ENCODE measurements at regions not wholly inside any gene's neighbourhood (a gene's known extent, or its start where the extent isn't known, plus 50 kb on each side); places are given as distances from the start of the nearest gene placed in this dataset.

- no peak overlapping the region for H3K9ac ChIP-seq (ENCODE audit: low read length in 3 of 3)
- FAIRE-seq = no peak
- H3K9me3 ChIP-seq (ENCODE audit: control insufficient read depth in 2 of 3, insufficient read depth in 1 of 3, low read length in 3 of 3) = no peaks in the 10 kb centered on the region
- intact Hi-C loops (cut with DNase I) = no loop called here
- H3K36me3 ChIP-seq (ENCODE audit: control insufficient read depth in 2 of 3, insufficient read depth in 3 of 3, low read length in 3 of 3) = no peaks in the 10 kb centered on the region
- DNase-seq = no peak
- H3K27ac ChIP-seq (ENCODE audit: low read depth in 2 of 2, low read length in 2 of 2) = no peak overlapping the region
- TF ChIP-seq CTCF (IDR thresholded peaks at IDR 0.05; ENCODE audit: borderline replicate concordance, extremely low read depth, insufficient read depth) = no peak
- no peaks in the 10 kb centered on the region for H3K4me1 ChIP-seq (ENCODE audit: control insufficient read depth in 2 of 3, insufficient read depth in 2 of 3, low read depth in 1 of 3, low read length in 3 of 3)
- H3K27me3 ChIP-seq (ENCODE audit: control insufficient read depth, insufficient read depth, low read length) = no peaks in the 10 kb centered on the region
- no peak overlapping the region for H3K4me3 ChIP-seq (ENCODE audit: low read length in 3 of 3)
Measured at GRCh38 chr4:107253579-107254068, 217.5 kb upstream of the DKK2 start.

- no peaks in the 10 kb centered on the region for H3K9me3 ChIP-seq (ENCODE audit: control insufficient read depth in 2 of 3, insufficient read depth in 1 of 3, low read length in 3 of 3)
- no peak for TF ChIP-seq CTCF (IDR thresholded peaks at IDR 0.05; ENCODE audit: borderline replicate concordance, extremely low read depth, insufficient read depth)
- no peak for DNase-seq
- no peak overlapping the region for H3K9ac ChIP-seq (ENCODE audit: low read length in 3 of 3)
- intact Hi-C loops (cut with DNase I) = no loop called here
- H3K27me3 ChIP-seq (ENCODE audit: control insufficient read depth, insufficient read depth, low read length) = no peaks in the 10 kb centered on the region
- no peaks in the 10 kb centered on the region for H3K4me1 ChIP-seq (ENCODE audit: control insufficient read depth in 2 of 3, insufficient read depth in 2 of 3, low read depth in 1 of 3, low read length in 3 of 3)
- no peak for FAIRE-seq
- no peaks in the 10 kb centered on the region for H3K36me3 ChIP-seq (ENCODE audit: control insufficient read depth in 2 of 3, insufficient read depth in 3 of 3, low read length in 3 of 3)
- H3K4me3 ChIP-seq (ENCODE audit: low read length in 3 of 3) = no peak overlapping the region
- H3K27ac ChIP-seq (ENCODE audit: low read depth in 2 of 2, low read length in 2 of 2) = no peak overlapping the region
Measured at GRCh38 chr4:107253090-107253489, 217.0 kb upstream of the DKK2 start.

DNA sequence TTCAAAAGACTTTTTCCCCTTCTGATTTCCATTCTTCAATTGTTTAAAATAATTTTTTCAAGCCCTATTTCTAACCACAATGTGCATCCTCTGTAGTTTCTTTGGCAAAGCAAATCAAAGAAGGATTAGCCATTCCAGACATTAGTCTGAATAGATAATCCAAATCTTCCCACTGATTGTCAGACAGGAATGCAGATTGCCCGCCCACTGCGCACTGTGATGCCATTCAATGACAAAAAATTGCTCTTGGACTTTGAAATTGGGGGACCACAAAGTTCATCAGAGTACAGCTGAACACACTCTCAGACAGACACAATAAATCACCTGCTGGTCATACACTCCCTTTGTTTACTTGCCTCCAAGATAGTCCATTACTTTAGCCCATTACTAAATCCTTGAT is 216.5 kb upstream of the DKK2 start:
- DNase-seq = no peak
- Histone ChIP-seq H3K9me3 (ENCODE audit: control insufficient read depth in 2 of 3, insufficient read depth in 1 of 3, low read length in 3 of 3) (no peaks in the 10 kb centered on the region), H3K9ac (ENCODE audit: low read length in 3 of 3) (no peak overlapping the region), H3K27me3 (ENCODE audit: control insufficient read depth, insufficient read depth, low read length) (no peaks in the 10 kb centered on the region), H3K27ac (ENCODE audit: low read depth in 2 of 2, low read length in 2 of 2) (no peak overlapping the region), H3K4me1 (ENCODE audit: control insufficient read depth in 2 of 3, insufficient read depth in 2 of 3, low read depth in 1 of 3, low read length in 3 of 3) (no peaks in the 10 kb centered on the region), H3K4me3 (ENCODE audit: low read length in 3 of 3) (no peak overlapping the region), H3K36me3 (ENCODE audit: control insufficient read depth in 2 of 3, insufficient read depth in 3 of 3, low read length in 3 of 3) (no peaks in the 10 kb centered on the region)
- FAIRE-seq = no peak
- intact Hi-C loops (cut with DNase I) = no loop called here
- no peak for TF ChIP-seq CTCF (IDR thresholded peaks at IDR 0.05; ENCODE audit: borderline replicate concordance, extremely low read depth, insufficient read depth)

- Histone ChIP-seq H3K9me3 (ENCODE audit: control insufficient read depth in 2 of 3, insufficient read depth in 1 of 3, low read length in 3 of 3) (no peaks in the 10 kb centered on the region), H3K9ac (ENCODE audit: low read length in 3 of 3) (no peak overlapping the region), H3K27me3 (ENCODE audit: control insufficient read depth, insufficient read depth, low read length) (no peaks in the 10 kb centered on the region), H3K27ac (ENCODE audit: low read depth in 2 of 2, low read length in 2 of 2) (no peak overlapping the region), H3K36me3 (ENCODE audit: control insufficient read depth in 2 of 3, insufficient read depth in 3 of 3, low read length in 3 of 3) (no peaks in the 10 kb centered on the region), H3K4me1 (ENCODE audit: control insufficient read depth in 2 of 3, insufficient read depth in 2 of 3, low read depth in 1 of 3, low read length in 3 of 3) (no peaks in the 10 kb centered on the region), H3K4me3 (ENCODE audit: low read length in 3 of 3) (no peak overlapping the region)
- TF ChIP-seq CTCF (IDR thresholded peaks at IDR 0.05; ENCODE audit: borderline replicate concordance, extremely low read depth, insufficient read depth) = no peak
- intact Hi-C loops (cut with DNase I) = no loop called here
- FAIRE-seq = no peak
- DNase-seq = no peak
Measured at GRCh38 chr4:107248571-107248970, 212.5 kb upstream of the DKK2 start.

Data from kidney (tissue), 13 donors.